Activated T-cell treated with anti-CD3 and anti-CD28 coated beads, Interleukin-2, amount 50 U/mL, for 72 hours (primary cell): ENCODE measurements at regions not wholly inside any gene's neighbourhood (a gene's known extent, or its start where the extent isn't known, plus 50 kb on each side); places are given as distances from the start of the nearest gene placed in this dataset.
"Not testable (repeated sequence)": the region's sequence is repeated elsewhere in the genome, so short reads cannot be mapped to it uniquely, and the experiment has no call there.

Experiments
- ATAC-seq, 2 donors: fragments of 150-1000 bp; cut with Tn5 transposase; replicated peaks in 1 of 2; 2 replicates each; pipeline ENCODE4 v1.10.0; 2021; ENCODE audit warnings: moderate library complexity in 2 of 2, mild to moderate bottlenecking in 1 of 2
- DNase-seq, 2 donors: peaks; one replicate each; pipeline ENCODE4 v3.0.0; 2021 to 2022; ENCODE audit warnings: mixed read lengths in 1 of 2
- H3K27ac Mint-ChIP-seq: one replicate; pipeline ENCODE4 v1.8.0; 2022; ENCODE audit warnings: mild to moderate bottlenecking, moderate library complexity, mixed read lengths
- H3K27me3 Mint-ChIP-seq: one replicate; pipeline ENCODE4 v1.8.0; 2022; ENCODE audit warnings: low read depth, mixed read lengths
- H3K36me3 Mint-ChIP-seq, 2 donors: one replicate each; pipeline ENCODE4 v1.8.0; 2022; ENCODE audit warnings: mixed read lengths in 2 of 2, mild to moderate bottlenecking in 1 of 2; ENCODE audit not compliant: insufficient read depth in 2 of 2
- H3K4me1 Mint-ChIP-seq: one replicate; pipeline ENCODE4 v1.8.0; 2022; ENCODE audit warnings: low read depth, mixed read lengths
- H3K4me3 Mint-ChIP-seq, 2 donors: one replicate each; pipeline ENCODE4 v1.8.0; 2022; ENCODE audit warnings: mild to moderate bottlenecking in 2 of 2, mixed read lengths in 2 of 2, moderate library complexity in 2 of 2
- H3K9me3 Mint-ChIP-seq, 2 donors: one replicate each; pipeline ENCODE4 v1.8.0; 2022; ENCODE audit warnings: mixed read lengths in 2 of 2

DNA sequence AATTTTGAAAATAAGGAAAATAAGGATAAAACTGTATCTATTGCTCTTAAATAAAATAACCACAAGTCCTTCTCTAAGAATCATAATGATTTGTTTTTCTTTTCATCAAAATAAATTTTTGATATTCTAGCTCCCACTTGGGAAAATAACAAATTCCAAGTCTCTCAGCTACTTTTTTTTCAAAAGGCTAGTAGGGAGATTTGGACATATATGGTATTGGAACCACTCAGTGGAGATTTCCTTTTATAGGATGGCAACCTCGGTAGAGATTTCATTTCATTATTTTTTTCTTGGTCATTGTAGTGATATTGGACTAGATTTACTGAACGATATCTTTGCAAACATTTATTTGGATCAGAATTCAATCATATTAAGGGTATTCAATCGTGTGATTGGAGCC lies 69.5 kb upstream of the PRKG1 start:
- DNase-seq (no peak), ATAC-seq (no peak)
- Mint-ChIP-seq H3K27ac (no peak overlapping the region), H3K36me3 (no peaks in the 10 kb centered on the region), H3K9me3 (no peaks in the 10 kb centered on the region), H3K4me1 (no peaks in the 10 kb centered on the region), H3K27me3 (peaks cover 16% of the 10 kb centered on the region), H3K4me3 (no peak overlapping the region)

DNA sequence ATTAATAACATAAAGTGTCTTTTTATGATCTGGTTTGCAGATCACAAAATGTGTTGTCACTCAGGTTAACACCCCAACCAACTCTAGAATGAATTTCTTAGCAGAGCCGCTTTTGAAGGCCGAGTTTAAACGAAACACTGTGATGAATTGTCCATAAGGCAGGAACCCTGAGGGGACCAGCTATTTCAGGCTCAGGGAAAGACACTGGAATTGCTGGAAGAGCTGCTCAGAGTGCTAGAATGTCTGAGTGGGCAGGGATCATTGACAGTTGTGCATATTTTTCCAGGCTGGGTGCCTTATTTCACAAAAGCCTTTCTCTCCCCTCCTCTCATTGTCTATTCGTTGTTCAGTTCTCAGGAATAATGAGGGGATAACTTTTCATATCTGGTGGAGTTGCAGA lies 68.7 kb upstream of the PRKG1 start:
- DNase-seq (no peak), ATAC-seq (no peak)
- Mint-ChIP-seq H3K27me3 (peaks cover 16% of the 10 kb centered on the region), H3K9me3 (no peaks in the 10 kb centered on the region), H3K4me3 (no peak overlapping the region), H3K27ac (no peak overlapping the region), H3K4me1 (no peaks in the 10 kb centered on the region), H3K36me3 (no peaks in the 10 kb centered on the region)

GRCh38 chr10:51006686-51007085 lies 67.6 kb upstream of the PRKG1 start:
- no peak overlapping the region for H3K4me3 Mint-ChIP-seq
- no peaks in the 10 kb centered on the region for H3K4me1 Mint-ChIP-seq
- no peaks in the 10 kb centered on the region for H3K36me3 Mint-ChIP-seq
- H3K9me3 Mint-ChIP-seq: no peaks in the 10 kb centered on the region
- H3K27me3 Mint-ChIP-seq: peaks cover 16% of the 10 kb centered on the region
- no peak for DNase-seq
- H3K27ac Mint-ChIP-seq: no peak overlapping the region
- no peak for ATAC-seq

- Mint-ChIP-seq H3K9me3 (no peaks in the 10 kb centered on the region), H3K4me3 (no peak overlapping the region), H3K36me3 (no peaks in the 10 kb centered on the region), H3K4me1 (no peaks in the 10 kb centered on the region), H3K27ac (no peak overlapping the region), H3K27me3 (peaks cover 16% of the 10 kb centered on the region)
- DNase-seq (no peak), ATAC-seq (no peak)
Measured at GRCh38 chr10:51007781-51008180, 66.5 kb upstream of the PRKG1 start.

GRCh38 chr10:51008346-51008745 lies 65.9 kb upstream of the PRKG1 start:
- Mint-ChIP-seq H3K9me3 (no peaks in the 10 kb centered on the region), H3K27me3 (peaks cover 16% of the 10 kb centered on the region), H3K4me1 (no peaks in the 10 kb centered on the region), H3K36me3 (no peaks in the 10 kb centered on the region), H3K27ac (no peak overlapping the region), H3K4me3 (no peak overlapping the region)
- ATAC-seq: no peak
- DNase-seq: no peak

- no peak overlapping the region for H3K27ac Mint-ChIP-seq
- no peak for ATAC-seq
Measured at GRCh38 chr10:51010977-51011376, 63.3 kb upstream of the PRKG1 start.

DNA sequence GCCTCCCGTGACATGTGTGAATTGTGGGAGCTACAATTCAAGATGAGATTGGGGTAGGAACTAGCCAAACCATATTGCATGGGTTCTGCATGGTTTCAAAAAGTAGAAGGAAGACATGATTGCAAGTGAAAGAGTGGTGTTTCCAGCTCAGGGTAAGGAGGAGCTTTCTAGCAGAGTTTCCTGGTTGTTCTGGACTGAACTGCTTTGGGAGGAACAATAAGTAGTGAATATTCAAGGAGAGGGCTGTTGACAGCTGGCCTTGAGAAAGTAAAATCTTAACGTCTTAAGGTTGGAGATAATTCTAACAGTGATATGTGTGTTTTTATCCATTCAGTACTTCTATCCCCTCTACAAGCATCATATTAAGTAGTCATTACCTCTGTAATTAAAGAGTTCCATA lies 62.2 kb upstream of the PRKG1 start:
- no peak overlapping the region for H3K27ac Mint-ChIP-seq
- H3K27me3 Mint-ChIP-seq: peaks cover 16% of the 10 kb centered on the region
- no peak overlapping the region for H3K4me3 Mint-ChIP-seq
- no peak for DNase-seq
- H3K36me3 Mint-ChIP-seq: no peaks in the 10 kb centered on the region
- no peaks in the 10 kb centered on the region for H3K4me1 Mint-ChIP-seq
- no peaks in the 10 kb centered on the region for H3K9me3 Mint-ChIP-seq
- ATAC-seq: no peak

More at GRCh38 chr10:51010977-51011376, 63.3 kb upstream of the PRKG1 start:
- no peaks in the 10 kb centered on the region for H3K4me1 Mint-ChIP-seq
- peaks cover 16% of the 10 kb centered on the region for H3K27me3 Mint-ChIP-seq
- no peaks in the 10 kb centered on the region for H3K9me3 Mint-ChIP-seq
- no peak overlapping the region for H3K4me3 Mint-ChIP-seq
- peak in 1 of 2 donors; percentile 16 for DNase-seq
- no peaks in the 10 kb centered on the region for H3K36me3 Mint-ChIP-seq

GRCh38 chr10:51014680-51015389 lies 59.5 kb upstream of the PRKG1 start:
- H3K36me3 Mint-ChIP-seq: no peaks in the 10 kb centered on the region
- no peak overlapping the region for H3K4me3 Mint-ChIP-seq
- ATAC-seq (no peak), DNase-seq (no peak)
- H3K4me1 Mint-ChIP-seq: no peaks in the 10 kb centered on the region
- H3K27me3 Mint-ChIP-seq: no peaks in the 10 kb centered on the region
- no peak overlapping the region for H3K27ac Mint-ChIP-seq
- H3K9me3 Mint-ChIP-seq: no peaks in the 10 kb centered on the region

GRCh38 chr10:51015390-51015754 lies 58.9 kb upstream of the PRKG1 start:
- not testable (repeated sequence) for H3K36me3 Mint-ChIP-seq, H3K4me3 Mint-ChIP-seq, H3K4me1 Mint-ChIP-seq, ATAC-seq, DNase-seq, H3K9me3 Mint-ChIP-seq, H3K27me3 Mint-ChIP-seq, H3K27ac Mint-ChIP-seq

DNA sequence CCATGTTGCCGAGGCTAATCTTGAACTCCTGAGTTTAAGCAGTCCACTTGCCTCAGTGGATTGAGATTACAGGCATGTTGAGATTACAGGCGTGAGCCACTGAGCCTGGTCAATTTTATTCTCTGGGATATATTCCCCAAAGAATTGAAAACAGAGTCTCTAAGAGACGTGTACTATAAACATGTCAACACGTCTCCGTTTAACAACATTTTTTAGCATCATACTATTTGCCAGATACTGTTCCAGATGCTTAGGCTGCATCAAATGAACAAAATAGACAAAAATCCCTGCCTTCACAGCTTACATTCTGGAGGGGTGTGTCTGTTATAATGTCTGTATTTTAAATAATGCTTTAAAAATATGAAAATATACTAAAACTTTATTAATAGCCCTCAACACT lies 54.1 kb upstream of the PRKG1 start:
- DNase-seq: no peak
- Mint-ChIP-seq H3K36me3 (no peaks in the 10 kb centered on the region), H3K9me3 (no peaks in the 10 kb centered on the region), H3K27ac (no peak overlapping the region), H3K4me3 (no peak overlapping the region), H3K4me1 (no peaks in the 10 kb centered on the region), H3K27me3 (peaks cover under 1% of the 10 kb centered on the region)
- no peak for ATAC-seq

DNA sequence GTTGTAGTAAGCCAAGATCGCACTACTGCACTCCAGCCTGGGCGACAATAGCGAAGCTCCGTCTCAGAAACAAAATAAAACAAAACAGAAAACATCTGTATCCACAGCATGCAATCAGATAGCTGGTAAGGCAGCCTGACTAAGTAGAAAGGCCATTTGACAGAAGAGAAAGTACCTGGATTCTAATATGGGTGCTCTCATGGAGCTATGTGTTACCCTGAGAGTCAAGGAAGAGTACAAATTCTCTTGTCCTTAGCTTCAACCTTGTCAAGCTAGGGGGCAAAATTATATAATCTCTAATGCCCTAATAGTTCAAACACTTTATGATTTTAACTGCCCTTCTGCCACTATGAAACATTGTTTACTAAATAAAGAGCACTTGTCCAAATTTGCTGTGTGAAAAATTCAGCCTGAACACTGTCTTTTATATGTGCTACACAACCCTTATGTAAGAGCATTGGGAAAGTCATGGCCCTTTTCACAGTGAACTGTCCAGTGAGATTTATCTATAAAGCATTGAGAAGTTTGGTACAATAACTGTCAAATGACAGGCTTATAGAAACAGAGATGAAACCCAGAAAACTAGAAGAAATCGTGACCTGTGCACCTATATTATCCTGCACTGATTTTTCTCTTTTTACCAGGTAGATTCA lies 51.2 kb upstream of the PRKG1 start:
- ATAC-seq (no peak), DNase-seq (no peak)
- H3K4me3 Mint-ChIP-seq: no peak overlapping the region
- H3K27me3 Mint-ChIP-seq: peaks cover 9% of the 10 kb centered on the region
- no peaks in the 10 kb centered on the region for H3K36me3 Mint-ChIP-seq
- H3K9me3 Mint-ChIP-seq: no peaks in the 10 kb centered on the region
- no peak overlapping the region for H3K27ac Mint-ChIP-seq
- no peaks in the 10 kb centered on the region for H3K4me1 Mint-ChIP-seq

GRCh38 chr10:51023636-51024035 lies 50.7 kb upstream of the PRKG1 start:
- Mint-ChIP-seq H3K36me3 (no peaks in the 10 kb centered on the region), H3K9me3 (no peaks in the 10 kb centered on the region), H3K27ac (no peak overlapping the region), H3K27me3 (peaks cover 9% of the 10 kb centered on the region), H3K4me1 (no peaks in the 10 kb centered on the region), H3K4me3 (no peak overlapping the region)
- DNase-seq (no peak), ATAC-seq (no peak)
